ENCODE measurements at regions not wholly inside any gene's neighbourhood (a gene's known extent, or its start where the extent isn't known, plus 50 kb on each side); places are given as distances from the start of the nearest gene placed in this dataset.

GRCh38 chr15:67973846-67974245 is 80.3 kb upstream of the PIAS1 start:
- H3K9me3 ChIP-seq (ENCODE audit: control insufficient read depth in 1 of 2, low read length in 2 of 2): no peaks in the 10 kb centered on the region
- no peaks in the 10 kb centered on the region for H3K36me3 ChIP-seq (ENCODE audit: control insufficient read depth in 1 of 2, insufficient read depth in 2 of 2, low read length in 2 of 2)
- H3K27me3 ChIP-seq (ENCODE audit: low read depth, low read length): no peaks in the 10 kb centered on the region
- H3K4me1 ChIP-seq (ENCODE audit: control insufficient read depth in 1 of 2, insufficient read depth in 2 of 2, low read length in 2 of 2): peaks cover 0 to 2% of the 10 kb centered on the region in 2 donors
- no peak overlapping the region for H3K27ac ChIP-seq (ENCODE audit: low read length)
- no peak overlapping the region for H3K4me3 ChIP-seq (ENCODE audit: low read depth in 1 of 2, low read length in 2 of 2)

- Histone ChIP-seq H3K27ac (ENCODE audit: low read length) (no peak overlapping the region), H3K9me3 (ENCODE audit: control insufficient read depth in 1 of 2, low read length in 2 of 2) (no peaks in the 10 kb centered on the region), H3K4me3 (ENCODE audit: low read depth in 1 of 2, low read length in 2 of 2) (no peak overlapping the region), H3K36me3 (ENCODE audit: control insufficient read depth in 1 of 2, insufficient read depth in 2 of 2, low read length in 2 of 2) (no peaks in the 10 kb centered on the region), H3K27me3 (ENCODE audit: low read depth, low read length) (no peaks in the 10 kb centered on the region), H3K4me1 (ENCODE audit: control insufficient read depth in 1 of 2, insufficient read depth in 2 of 2, low read length in 2 of 2) (no peaks in the 10 kb centered on the region)
These were observed 77.5 kb upstream of the PIAS1 start for GRCh38 chr15:67976506-67977073.

- no peaks in the 10 kb centered on the region for H3K27me3 ChIP-seq (ENCODE audit: low read depth, low read length)
These were observed 76.6 kb upstream of the PIAS1 start for GRCh38 chr15:67977414-67978089.

GRCh38 chr15:67979281-67979680 is 74.8 kb upstream of the PIAS1 start:
- no peak overlapping the region for H3K4me3 ChIP-seq (ENCODE audit: low read depth in 1 of 2, low read length in 2 of 2)
- no peaks in the 10 kb centered on the region for H3K27me3 ChIP-seq (ENCODE audit: low read depth, low read length)
- no peaks in the 10 kb centered on the region for H3K9me3 ChIP-seq (ENCODE audit: control insufficient read depth in 1 of 2, low read length in 2 of 2)

More at GRCh38 chr15:67977414-67978089, 76.6 kb upstream of the PIAS1 start:
- Histone ChIP-seq H3K27ac (ENCODE audit: low read length) (no peak overlapping the region), H3K4me3 (ENCODE audit: low read depth in 1 of 2, low read length in 2 of 2) (no peak overlapping the region), H3K4me1 (ENCODE audit: control insufficient read depth in 1 of 2, insufficient read depth in 2 of 2, low read length in 2 of 2) (no peaks in the 10 kb centered on the region), H3K9me3 (ENCODE audit: control insufficient read depth in 1 of 2, low read length in 2 of 2) (no peaks in the 10 kb centered on the region), H3K36me3 (ENCODE audit: control insufficient read depth in 1 of 2, insufficient read depth in 2 of 2, low read length in 2 of 2) (no peaks in the 10 kb centered on the region)

GRCh38 chr15:67980171-67980570 is 73.9 kb upstream of the PIAS1 start:
- no peaks in the 10 kb centered on the region for H3K36me3 ChIP-seq (ENCODE audit: control insufficient read depth in 1 of 2, insufficient read depth in 2 of 2, low read length in 2 of 2)

More at GRCh38 chr15:67979281-67979680, 74.8 kb upstream of the PIAS1 start:
- no peaks in the 10 kb centered on the region for H3K4me1 ChIP-seq (ENCODE audit: control insufficient read depth in 1 of 2, insufficient read depth in 2 of 2, low read length in 2 of 2)
- no peak overlapping the region for H3K27ac ChIP-seq (ENCODE audit: low read length)
- no peaks in the 10 kb centered on the region for H3K36me3 ChIP-seq (ENCODE audit: control insufficient read depth in 1 of 2, insufficient read depth in 2 of 2, low read length in 2 of 2)

GRCh38 chr15:67980773-67981685 is 73.1 kb upstream of the PIAS1 start:
- no peaks in the 10 kb centered on the region for H3K36me3 ChIP-seq (ENCODE audit: control insufficient read depth in 1 of 2, insufficient read depth in 2 of 2, low read length in 2 of 2)
- no peak overlapping the region for H3K27ac ChIP-seq (ENCODE audit: low read length)
- no peaks in the 10 kb centered on the region for H3K9me3 ChIP-seq (ENCODE audit: control insufficient read depth in 1 of 2, low read length in 2 of 2)
- H3K4me1 ChIP-seq (ENCODE audit: control insufficient read depth in 1 of 2, insufficient read depth in 2 of 2, low read length in 2 of 2): no peaks in the 10 kb centered on the region
- H3K4me3 ChIP-seq (ENCODE audit: low read depth in 1 of 2, low read length in 2 of 2): no peak overlapping the region
- no peaks in the 10 kb centered on the region for H3K27me3 ChIP-seq (ENCODE audit: low read depth, low read length)

More at GRCh38 chr15:67980171-67980570, 73.9 kb upstream of the PIAS1 start:
- no peak overlapping the region for H3K4me3 ChIP-seq (ENCODE audit: low read depth in 1 of 2, low read length in 2 of 2)
- H3K27ac ChIP-seq (ENCODE audit: low read length): no peak overlapping the region
- no peaks in the 10 kb centered on the region for H3K4me1 ChIP-seq (ENCODE audit: control insufficient read depth in 1 of 2, insufficient read depth in 2 of 2, low read length in 2 of 2)
- H3K9me3 ChIP-seq (ENCODE audit: control insufficient read depth in 1 of 2, low read length in 2 of 2): no peaks in the 10 kb centered on the region
- H3K27me3 ChIP-seq (ENCODE audit: low read depth, low read length): no peaks in the 10 kb centered on the region

- Histone ChIP-seq H3K4me1 (ENCODE audit: control insufficient read depth in 1 of 2, insufficient read depth in 2 of 2, low read length in 2 of 2) (no peaks in the 10 kb centered on the region), H3K4me3 (ENCODE audit: low read depth in 1 of 2, low read length in 2 of 2) (no peak overlapping the region), H3K36me3 (ENCODE audit: control insufficient read depth in 1 of 2, insufficient read depth in 2 of 2, low read length in 2 of 2) (no peaks in the 10 kb centered on the region), H3K27me3 (ENCODE audit: low read depth, low read length) (no peaks in the 10 kb centered on the region), H3K27ac (ENCODE audit: low read length) (no peak overlapping the region), H3K9me3 (ENCODE audit: control insufficient read depth in 1 of 2, low read length in 2 of 2) (no peaks in the 10 kb centered on the region)
These were observed 72.3 kb upstream of the PIAS1 start for GRCh38 chr15:67981848-67982247.

GRCh38 chr15:67991706-67992105 is 62.4 kb upstream of the PIAS1 start:
- no peaks in the 10 kb centered on the region for H3K9me3 ChIP-seq (ENCODE audit: control insufficient read depth in 1 of 2, low read length in 2 of 2)
- no peak overlapping the region for H3K4me3 ChIP-seq (ENCODE audit: low read depth in 1 of 2, low read length in 2 of 2)
- no peaks in the 10 kb centered on the region for H3K4me1 ChIP-seq (ENCODE audit: control insufficient read depth in 1 of 2, insufficient read depth in 2 of 2, low read length in 2 of 2)
- no peaks in the 10 kb centered on the region for H3K27me3 ChIP-seq (ENCODE audit: low read depth, low read length)
- no peak overlapping the region for H3K27ac ChIP-seq (ENCODE audit: low read length)
- no peaks in the 10 kb centered on the region for H3K36me3 ChIP-seq (ENCODE audit: control insufficient read depth in 1 of 2, insufficient read depth in 2 of 2, low read length in 2 of 2)

- no peaks in the 10 kb centered on the region for H3K27me3 ChIP-seq (ENCODE audit: low read depth, low read length)
- no peaks in the 10 kb centered on the region for H3K4me1 ChIP-seq (ENCODE audit: control insufficient read depth in 1 of 2, insufficient read depth in 2 of 2, low read length in 2 of 2)
- H3K9me3 ChIP-seq (ENCODE audit: control insufficient read depth in 1 of 2, low read length in 2 of 2): no peaks in the 10 kb centered on the region
- H3K36me3 ChIP-seq (ENCODE audit: control insufficient read depth in 1 of 2, insufficient read depth in 2 of 2, low read length in 2 of 2): no peaks in the 10 kb centered on the region
- H3K4me3 ChIP-seq (ENCODE audit: low read depth in 1 of 2, low read length in 2 of 2): no peak overlapping the region
- H3K27ac ChIP-seq (ENCODE audit: low read length): no peak overlapping the region
These were observed 61.7 kb upstream of the PIAS1 start for GRCh38 chr15:67992411-67992810.

- H3K36me3 ChIP-seq (ENCODE audit: control insufficient read depth in 1 of 2, insufficient read depth in 2 of 2, low read length in 2 of 2): no peaks in the 10 kb centered on the region
- no peaks in the 10 kb centered on the region for H3K9me3 ChIP-seq (ENCODE audit: control insufficient read depth in 1 of 2, low read length in 2 of 2)
- H3K27me3 ChIP-seq (ENCODE audit: low read depth, low read length): no peaks in the 10 kb centered on the region
- H3K27ac ChIP-seq (ENCODE audit: low read length): no peak overlapping the region
- no peaks in the 10 kb centered on the region for H3K4me1 ChIP-seq (ENCODE audit: control insufficient read depth in 1 of 2, insufficient read depth in 2 of 2, low read length in 2 of 2)
- H3K4me3 ChIP-seq (ENCODE audit: low read depth in 1 of 2, low read length in 2 of 2): no peak overlapping the region
These were observed 61.3 kb upstream of the PIAS1 start for GRCh38 chr15:67992834-67993233.

GRCh38 chr15:67997996-67998395 is 56.1 kb upstream of the PIAS1 start:
- Histone ChIP-seq H3K27ac (ENCODE audit: low read length) (no peak overlapping the region), H3K9me3 (ENCODE audit: control insufficient read depth in 1 of 2, low read length in 2 of 2) (no peaks in the 10 kb centered on the region)

More at GRCh38 chr15:67997996-67998395, 56.1 kb upstream of the PIAS1 start:
- Histone ChIP-seq H3K27me3 (ENCODE audit: low read depth, low read length) (no peaks in the 10 kb centered on the region), H3K4me1 (ENCODE audit: control insufficient read depth in 1 of 2, insufficient read depth in 2 of 2, low read length in 2 of 2) (peaks cover 0 to 8% of the 10 kb centered on the region in 2 donors), H3K4me3 (ENCODE audit: low read depth in 1 of 2, low read length in 2 of 2) (no peak overlapping the region), H3K36me3 (ENCODE audit: control insufficient read depth in 1 of 2, insufficient read depth in 2 of 2, low read length in 2 of 2) (no peaks in the 10 kb centered on the region)

All from muscle layer of duodenum (tissue), 2 donors.